ENCODE measurements at regions not wholly inside any gene's neighbourhood (a gene's known extent, or its start where the extent isn't known, plus 50 kb on each side); places are given as distances from the start of the nearest gene placed in this dataset.
"Not testable (repeated sequence)": the region's sequence is repeated elsewhere in the genome, so short reads cannot be mapped to it uniquely, and the experiment has no call there.

DNA sequence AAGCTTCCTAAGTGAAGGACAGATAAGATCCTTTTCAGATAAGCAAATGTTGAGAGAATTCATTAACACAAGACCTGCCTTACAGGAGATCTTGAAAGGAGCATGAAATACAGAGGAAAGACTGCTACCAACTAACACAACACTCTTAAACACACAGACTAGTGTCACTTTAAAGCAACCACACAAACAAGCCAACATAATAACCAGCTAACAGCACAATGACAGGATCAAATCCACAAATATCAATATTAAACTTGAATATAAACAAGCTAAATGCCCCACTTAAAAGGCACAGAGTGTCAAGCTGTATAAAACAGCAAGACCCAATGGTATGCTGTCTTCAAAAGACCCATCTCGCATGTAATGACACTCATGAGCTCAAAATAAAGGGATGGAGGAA lies 70.8 kb upstream of the HMGXB4 start:
- DNase-seq = no peak

DNA sequence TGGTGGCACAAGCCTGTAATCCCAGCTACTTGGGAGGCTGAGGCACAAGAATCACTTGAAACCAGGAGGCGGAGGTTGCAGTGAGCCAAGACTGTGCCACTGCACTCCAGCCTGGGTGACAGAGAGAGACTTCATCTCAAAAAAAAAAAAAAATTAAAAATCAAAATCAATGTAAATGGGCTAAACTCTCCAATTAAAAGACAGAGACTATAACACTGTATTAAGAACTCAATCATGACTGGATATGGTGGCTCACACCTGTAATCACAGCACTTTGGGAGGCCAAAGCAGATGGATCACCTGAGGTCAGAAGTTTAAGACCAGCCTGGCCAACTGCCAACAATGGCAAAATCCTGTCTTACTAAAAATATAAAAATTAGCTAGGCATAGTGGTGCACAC lies 68.4 kb upstream of the HMGXB4 start:
- DNase-seq = not testable (repeated sequence)

DNA sequence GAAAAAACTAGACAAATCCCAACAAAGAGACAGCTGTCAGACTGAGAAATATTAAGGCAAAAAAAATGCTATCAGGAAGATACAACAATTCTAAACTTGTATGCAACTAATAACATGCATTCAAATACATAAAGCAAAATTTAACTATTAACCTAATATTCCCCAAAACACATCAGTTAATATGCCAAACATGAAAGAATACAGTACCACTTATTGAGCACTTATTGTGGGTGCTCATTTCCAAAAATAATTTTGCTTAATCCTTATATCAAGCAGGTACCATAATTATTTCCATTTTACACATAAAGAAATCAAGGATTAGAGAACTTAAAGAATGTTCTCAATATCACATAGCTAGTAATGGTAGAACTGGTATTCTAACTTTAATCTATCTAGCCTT lies 67.7 kb upstream of the HMGXB4 start:
- DNase-seq = no peak

DNA sequence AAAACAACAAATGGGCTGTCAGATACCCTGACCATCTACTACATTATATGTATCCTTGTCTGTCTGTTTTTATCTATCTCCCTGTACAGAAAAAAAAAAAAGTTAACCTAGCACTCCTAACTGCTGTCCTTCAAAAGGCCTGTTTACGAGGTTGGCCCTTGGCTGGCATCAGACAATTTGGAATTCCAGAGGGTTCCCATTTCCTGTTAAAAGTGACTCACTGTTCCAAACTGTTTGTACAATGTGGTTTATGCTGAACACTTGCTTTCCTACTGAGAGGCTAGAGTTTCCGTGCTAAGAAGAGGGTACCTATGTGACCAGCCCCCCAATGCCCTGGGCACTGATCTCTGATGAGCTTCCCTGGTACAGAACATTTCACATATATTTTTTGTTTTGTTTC lies 65.9 kb upstream of the HMGXB4 start:
- DNase-seq = no peak

DNA sequence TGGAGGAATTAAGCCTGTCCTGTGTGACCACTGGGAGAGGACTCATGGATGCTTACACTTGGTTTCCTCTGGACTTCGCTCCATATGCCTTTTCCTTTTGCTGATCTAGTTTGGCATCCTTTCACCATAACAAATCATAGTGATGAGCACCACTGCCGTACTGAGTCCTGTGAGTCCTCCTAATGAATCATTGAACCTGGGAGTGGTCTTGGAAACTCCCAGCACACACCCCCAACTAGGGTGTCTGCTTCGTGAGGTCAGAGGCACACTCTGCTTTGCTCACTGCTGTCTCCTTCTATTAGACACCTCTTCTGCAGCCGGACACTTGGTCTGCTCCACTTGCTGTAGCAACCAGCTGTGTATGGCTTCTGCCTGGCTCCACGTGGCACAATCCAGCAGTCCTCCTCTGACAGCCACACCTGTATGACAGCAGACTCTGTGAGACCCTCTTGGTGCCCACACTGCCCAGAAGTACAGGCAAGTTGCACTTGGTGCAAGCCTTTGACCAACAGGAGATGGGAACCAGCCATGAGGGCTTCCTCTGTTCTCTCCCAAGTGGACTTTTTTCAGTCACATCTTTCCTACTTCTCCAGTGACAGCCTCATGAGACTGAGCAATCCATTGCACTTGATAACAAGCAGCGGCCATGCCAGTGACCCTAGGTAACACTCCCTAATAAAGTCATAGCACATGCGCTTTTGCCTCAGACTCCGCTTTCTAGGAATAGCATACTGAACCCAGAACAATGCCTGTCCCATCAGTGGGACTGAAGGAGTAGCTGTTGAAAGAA lies 65.0 kb upstream of the HMGXB4 start:
- DNase-seq = no peak

DNA sequence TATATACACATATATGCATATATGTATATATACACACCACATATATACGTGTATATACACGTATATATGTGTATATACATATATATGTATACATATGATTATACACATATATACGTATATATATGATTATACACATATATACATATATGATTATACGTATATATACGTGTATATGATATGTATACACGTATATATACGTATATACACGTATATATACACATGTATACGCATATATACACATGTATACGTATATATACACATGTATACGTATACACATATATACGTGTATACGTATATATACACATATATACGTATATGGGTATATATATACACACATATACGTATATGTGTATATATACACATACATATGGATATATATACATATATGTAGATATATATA lies 62.1 kb upstream of the HMGXB4 start:
- no peak for DNase-seq

DNA sequence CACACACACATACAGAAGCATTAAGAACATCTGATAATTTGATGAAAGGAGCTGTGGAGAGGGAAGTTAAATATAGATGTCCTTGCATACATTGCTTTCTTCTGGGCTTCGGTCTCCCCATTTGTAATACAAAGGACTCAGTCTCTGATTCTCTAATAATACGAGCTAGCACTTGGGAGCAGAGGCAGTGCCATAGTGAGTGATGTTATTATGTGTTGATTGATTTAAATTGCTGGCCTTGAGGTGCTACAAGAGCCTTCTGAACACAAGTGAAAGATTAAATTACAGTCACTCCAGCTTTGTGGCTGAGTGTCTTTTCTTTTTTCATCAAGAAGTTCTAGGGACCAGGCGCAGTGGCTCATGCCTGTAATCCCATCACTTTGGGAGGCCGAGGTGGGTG lies 61.5 kb upstream of the HMGXB4 start:
- no peak for DNase-seq

DNA sequence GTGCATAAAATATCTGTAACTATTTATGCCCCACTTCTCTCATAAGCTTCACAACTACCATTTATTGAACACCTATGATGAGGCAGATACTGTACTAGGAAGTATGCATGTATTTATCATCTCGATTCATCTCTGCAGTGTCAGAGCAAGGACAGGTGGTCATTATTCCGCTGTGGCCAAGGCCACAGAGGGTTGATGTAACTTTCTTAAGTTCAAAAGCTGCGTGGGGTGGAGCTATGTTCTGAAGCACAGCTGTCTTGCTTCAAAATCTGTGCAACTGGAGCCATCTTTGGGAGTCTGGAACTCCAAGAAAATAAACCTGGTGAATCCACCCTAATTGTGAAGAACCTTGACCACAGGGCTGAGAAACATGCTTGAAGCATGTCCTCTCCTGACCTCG lies 60.2 kb upstream of the HMGXB4 start:
- DNase-seq = no peak

DNA sequence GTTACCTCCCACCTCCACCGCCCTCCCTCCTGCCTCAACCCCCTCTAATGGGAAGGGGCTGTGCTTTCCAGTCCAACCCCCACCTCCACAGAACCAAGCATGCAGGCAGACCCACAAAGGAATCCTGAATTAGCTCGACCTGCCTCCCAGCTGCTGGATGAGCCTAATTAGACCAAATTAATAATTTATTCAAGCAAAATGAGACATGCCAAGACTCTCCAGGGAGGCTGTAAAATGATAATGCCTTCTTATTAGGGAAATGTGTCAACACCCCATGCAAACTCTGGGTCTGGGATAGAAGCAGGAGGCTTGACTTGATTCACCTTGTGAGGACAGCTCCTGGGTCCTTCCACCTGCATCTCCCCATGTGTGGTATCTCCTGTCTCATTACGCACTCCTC lies 59.4 kb upstream of the HMGXB4 start:
- DNase-seq = no peak

DNA sequence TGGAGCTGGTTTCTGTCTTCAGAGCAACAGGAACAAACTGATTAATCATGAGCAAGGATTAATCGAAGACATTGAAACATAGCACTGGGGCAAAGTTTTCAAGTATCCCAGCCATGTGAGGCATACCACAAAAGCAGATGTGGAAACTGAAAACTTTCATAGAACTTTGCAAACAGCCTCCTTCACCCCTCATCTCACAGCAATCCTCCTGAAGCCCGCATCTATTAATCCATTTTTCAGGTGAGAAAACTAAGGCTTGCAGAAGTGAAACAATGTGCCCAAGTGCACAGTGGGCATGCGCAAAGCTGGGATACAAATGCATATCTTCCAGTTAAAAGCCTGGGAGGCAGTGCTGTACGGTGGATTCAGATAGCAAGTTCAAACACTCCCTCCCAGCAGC lies 58.6 kb upstream of the HMGXB4 start:
- no peak for DNase-seq

DNA sequence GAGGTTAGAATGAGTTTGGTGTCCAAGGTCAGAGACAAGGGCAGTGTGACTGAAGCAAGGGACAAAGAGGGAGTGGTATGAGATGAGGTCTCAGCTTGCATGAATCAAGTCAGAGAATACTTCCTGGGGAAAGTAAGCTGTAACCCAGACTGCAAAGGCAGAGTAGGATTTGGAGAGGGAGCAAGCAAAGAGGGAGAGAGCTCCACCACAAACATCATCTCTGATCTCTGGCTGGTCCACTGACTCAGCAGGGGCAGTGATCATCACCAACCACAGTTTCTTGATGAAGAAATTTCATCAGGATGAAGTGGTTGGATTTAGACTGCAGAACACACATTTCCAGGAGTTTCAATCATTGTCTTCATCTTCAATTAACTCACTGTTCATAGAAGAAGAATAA lies 54.9 kb upstream of the HMGXB4 start:
- no peak for DNase-seq

DNA sequence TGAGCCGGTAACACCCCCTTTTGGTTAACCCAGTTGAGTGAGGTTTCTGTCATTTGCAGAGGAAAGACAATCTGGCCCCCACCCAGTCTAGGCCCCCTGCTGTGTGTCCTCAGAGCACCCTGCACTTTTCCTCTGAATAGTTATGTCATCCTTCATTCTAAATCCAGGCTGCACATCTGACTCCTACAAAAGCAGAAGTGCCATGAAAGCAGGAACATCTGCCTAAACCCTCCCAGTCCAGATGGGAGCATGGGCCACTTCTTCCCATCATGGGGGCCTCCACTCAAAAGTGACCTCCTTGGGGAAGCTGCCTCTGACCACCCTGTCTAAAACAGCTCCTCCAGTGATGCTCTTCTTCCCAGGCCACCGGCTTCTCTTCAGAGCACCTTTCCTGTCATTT lies 53.7 kb upstream of the HMGXB4 start:
- DNase-seq = no peak

DNA sequence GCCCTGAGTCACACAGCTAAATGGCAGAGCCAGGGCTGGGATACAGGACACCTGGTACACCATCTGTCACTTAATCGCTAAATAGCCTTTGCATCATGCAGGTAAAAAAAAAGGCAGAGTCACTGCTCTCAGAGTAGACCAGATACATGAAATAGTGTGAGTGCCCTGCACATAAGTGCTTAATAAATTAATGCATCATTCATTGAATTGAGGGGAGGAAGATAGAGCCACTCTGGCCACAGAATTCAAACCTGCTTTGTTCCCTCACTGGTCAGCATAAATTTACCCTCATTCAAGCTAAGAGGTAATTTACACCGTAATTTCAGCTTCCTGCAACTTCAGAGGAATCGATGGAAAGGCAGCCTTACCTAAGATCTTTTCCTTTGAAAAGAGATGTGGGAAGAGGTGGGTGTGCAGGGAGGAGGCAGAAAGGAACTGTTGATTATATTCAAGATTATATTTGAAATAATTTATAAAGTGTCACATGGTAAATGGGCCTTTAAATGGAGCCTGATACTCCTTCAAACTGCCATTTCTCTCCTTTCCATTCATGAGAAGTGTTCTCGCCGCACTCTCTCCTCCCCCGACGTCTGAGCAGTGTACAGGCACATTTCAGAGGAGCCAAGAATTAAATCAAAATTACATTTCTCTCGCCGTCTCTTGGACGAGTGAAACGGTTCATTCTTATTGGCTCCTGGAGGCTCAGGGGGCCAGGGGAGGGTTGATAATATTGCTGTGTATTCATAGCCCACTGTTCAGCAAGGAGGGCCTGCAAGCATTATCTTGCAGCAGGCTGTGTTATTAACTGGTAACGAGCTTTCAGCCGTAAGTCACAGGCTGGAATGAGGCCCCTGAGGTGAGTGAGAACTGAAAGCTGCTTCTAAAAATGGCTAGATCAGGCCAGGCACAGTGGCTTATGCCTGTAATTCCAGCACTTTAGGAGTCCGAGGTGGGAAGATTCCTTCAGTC lies 52.2 kb upstream of the HMGXB4 start:
- DNase-seq = no peak

DNA sequence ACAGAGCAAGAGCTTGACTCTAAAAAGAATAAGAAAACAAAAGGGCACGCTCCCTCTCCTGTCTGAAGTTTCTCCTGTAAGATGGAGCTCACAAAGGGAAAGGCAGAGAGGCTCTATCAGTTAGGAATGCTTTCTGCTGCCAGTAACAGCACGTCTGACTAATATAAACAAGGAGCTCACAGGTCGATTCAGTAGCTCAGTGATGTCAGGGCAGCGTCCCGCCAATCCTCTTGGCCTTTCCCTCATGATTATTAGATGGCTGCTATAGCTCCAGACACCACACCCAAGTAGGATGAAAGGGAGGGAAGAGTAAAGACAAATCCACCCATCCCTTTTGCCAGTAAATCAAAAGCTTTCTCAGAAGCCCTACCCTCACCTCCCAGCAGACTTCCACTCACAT lies 51.3 kb upstream of the HMGXB4 start:
- DNase-seq = no peak

DNA sequence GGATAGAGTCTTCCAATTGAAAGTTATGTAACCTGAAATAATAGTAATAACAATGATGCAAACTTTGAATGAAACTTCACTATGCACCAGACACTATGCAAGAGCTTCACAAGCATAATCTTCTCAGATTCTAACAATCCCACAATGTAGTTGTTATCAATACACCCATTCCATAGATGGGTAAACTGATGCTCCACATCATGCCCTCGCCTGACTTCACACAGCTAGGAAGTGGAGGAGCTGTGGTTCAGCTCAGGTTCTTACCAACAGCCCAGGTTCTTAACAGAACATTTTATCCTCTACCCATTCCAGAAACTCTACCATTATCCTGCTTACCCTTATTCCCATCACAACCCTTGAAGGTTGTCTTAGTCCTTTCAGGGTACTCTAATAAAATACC lies 50.4 kb upstream of the HMGXB4 start:
- no peak for DNase-seq

Measured in effector CD8-positive, alpha-beta T cell (primary cell).